Mesenchymal stem cell (in vitro differentiated cells and primary cell): ENCODE measurements at regions not wholly inside any gene's neighbourhood (a gene's known extent, or its start where the extent isn't known, plus 50 kb on each side); places are given as distances from the start of the nearest gene placed in this dataset.

Experiments used
- DNase-seq: peaks from one replicate; pipeline ENCODE4 v3.0.0-alpha.2; 2013
- H2AFZ ChIP-seq: one replicate; pipeline ENCODE4 v1.6.1; 2013; ENCODE audit warnings: low read depth, mild to moderate bottlenecking, control low read depth, inconsistent platforms, low read length, moderate library complexity
- H2AK5ac ChIP-seq: 2 replicates; pipeline ENCODE4 v1.6.1; 2013; ENCODE audit warnings: low read length, moderate library complexity, mild to moderate bottlenecking, inconsistent platforms; ENCODE audit not compliant: severe bottlenecking
- H2BK120ac ChIP-seq: one replicate; pipeline ENCODE4 v1.6.1; 2013; ENCODE audit warnings: low read depth, mild to moderate bottlenecking, inconsistent platforms, low read length, moderate library complexity
- H2BK12ac ChIP-seq, 2 experiments: one replicate each; pipeline ENCODE4 v1.6.1; 2013; ENCODE audit warnings: inconsistent platforms in 2 of 2, low read length in 2 of 2, mild to moderate bottlenecking in 2 of 2, moderate library complexity in 2 of 2, control low read depth in 1 of 2
- H2BK15ac ChIP-seq: one replicate; pipeline ENCODE4 v1.6.1; 2013; ENCODE audit warnings: mild to moderate bottlenecking, low read depth, inconsistent platforms; ENCODE audit not compliant: poor library complexity, severe bottlenecking
- H2BK5ac ChIP-seq: 2 replicates; pipeline ENCODE4 v1.6.1; 2013; ENCODE audit warnings: low read depth, mild to moderate bottlenecking, low read length, control low read depth, inconsistent platforms; ENCODE audit not compliant: poor library complexity, severe bottlenecking
- H3K14ac ChIP-seq, 2 experiments: one replicate each; pipeline ENCODE4 v1.6.1; 2013; ENCODE audit warnings: inconsistent platforms in 2 of 2, low read length in 2 of 2, control low read depth in 1 of 2, mild to moderate bottlenecking in 1 of 2, moderate library complexity in 1 of 2
- H3K18ac ChIP-seq, 2 experiments: one replicate each; pipeline ENCODE4 v1.6.1; 2013; ENCODE audit warnings: inconsistent platforms in 2 of 2, low read length in 2 of 2, control low read depth in 1 of 2, low read depth in 1 of 2, mild to moderate bottlenecking in 1 of 2
- H3K23ac ChIP-seq, 2 experiments: one replicate each; pipeline ENCODE4 v1.6.1; 2013; ENCODE audit warnings: inconsistent platforms in 2 of 2, low read length in 2 of 2, mild to moderate bottlenecking in 2 of 2, moderate library complexity in 2 of 2, control low read depth in 1 of 2
- H3K27ac ChIP-seq: 2 replicates; pipeline ENCODE4 v1.5.1; 2013; ENCODE audit warnings: mild to moderate bottlenecking, moderate library complexity, low read length, control low read depth, inconsistent platforms; ENCODE audit not compliant: poor library complexity, severe bottlenecking
- H3K27me3 ChIP-seq, 2 experiments: 2 replicates each; pipeline versions ENCODE4 v1.6.1 to v1.7.0; 2013; ENCODE audit warnings: low read length in 2 of 2, mild to moderate bottlenecking in 2 of 2, moderate library complexity in 2 of 2, control low read depth in 1 of 2, inconsistent platforms in 1 of 2; ENCODE audit not compliant: control insufficient read depth in 1 of 2, insufficient read depth in 1 of 2
- H3K36me3 ChIP-seq, 2 experiments: 2 replicates each; pipeline versions ENCODE4 v1.6.1 to v1.7.0; 2013; ENCODE audit warnings: low read length in 2 of 2, control low read depth in 1 of 2, inconsistent platforms in 1 of 2, low read depth in 1 of 2, mild to moderate bottlenecking in 1 of 2; ENCODE audit not compliant: insufficient read depth in 2 of 2, control insufficient read depth in 1 of 2
- H3K4ac ChIP-seq, 2 experiments: one replicate each; pipeline ENCODE4 v1.6.1; 2013; ENCODE audit warnings: inconsistent platforms in 2 of 2, low read length in 2 of 2, mild to moderate bottlenecking in 2 of 2, moderate library complexity in 2 of 2, control low read depth in 1 of 2, low read depth in 1 of 2
- H3K4me1 ChIP-seq: 2 replicates; pipeline ENCODE4 v1.6.1; 2013; ENCODE audit warnings: low read depth, low read length, control low read depth; ENCODE audit not compliant: control insufficient read depth, insufficient read depth
- H3K4me2 ChIP-seq: 2 replicates; pipeline ENCODE4 v1.6.1; 2013; ENCODE audit warnings: low read length, mild to moderate bottlenecking, inconsistent platforms; ENCODE audit not compliant: poor library complexity, severe bottlenecking
- H3K4me3 ChIP-seq, 2 experiments: 2 replicates each; pipeline versions ENCODE4 v1.5.1 to v1.7.0; 2013; ENCODE audit warnings: low read length in 2 of 2, mild to moderate bottlenecking in 2 of 2, control low read depth in 1 of 2, low read depth in 1 of 2; ENCODE audit not compliant: insufficient read depth in 1 of 2
- H3K79me1 ChIP-seq: replicated peaks from 2 replicates; pipeline ENCODE4 v1.6.1; 2013; ENCODE audit warnings: mild to moderate bottlenecking, control low read depth, low read length, inconsistent platforms; ENCODE audit not compliant: poor library complexity, severe bottlenecking
- H3K9ac ChIP-seq: 2 replicates; pipeline ENCODE4 v1.7.0; 2013; ENCODE audit warnings: mild to moderate bottlenecking, low read length, moderate library complexity
- H3K9me3 ChIP-seq: 2 replicates; pipeline ENCODE4 v1.7.0; 2013; ENCODE audit warnings: mild to moderate bottlenecking, low read length; ENCODE audit not compliant: control insufficient read depth
- H4K8ac ChIP-seq: one replicate; pipeline ENCODE4 v1.6.1; 2013; ENCODE audit warnings: inconsistent platforms, mild to moderate bottlenecking, low read length, moderate library complexity
- H4K91ac ChIP-seq: one replicate; pipeline ENCODE4 v1.6.1; 2013; ENCODE audit warnings: mild to moderate bottlenecking, low read length, inconsistent platforms
- WGBS: methylation state at CpG from one replicate; pipeline ENCODE4 v1.1.7; 2013; ENCODE audit warnings: mixed read lengths; 5-methylcytosine and 5-hydroxymethylcytosine counted together

GRCh38 chr5:143534761-143535154 is 131.3 kb upstream of the NR3C1 start:
- no peak overlapping the region for H3K23ac ChIP-seq
- DNase-seq = no peak
- H2BK120ac ChIP-seq = no peak overlapping the region
- H3K36me3 ChIP-seq = no peaks in the 10 kb centered on the region
- WGBS = 97% methylated on average over 5 of the region's 6 CpGs
- H3K4me3 ChIP-seq = no peak overlapping the region
- no peak overlapping the region for H3K18ac ChIP-seq
- no peak overlapping the region for H2AK5ac ChIP-seq
- H3K9ac ChIP-seq = no peak overlapping the region
- no peak overlapping the region for H2BK15ac ChIP-seq
- H3K79me1 ChIP-seq = no peaks in the 10 kb centered on the region
- H3K4ac ChIP-seq = no peak overlapping the region
- H3K27me3 ChIP-seq = no peaks in the 10 kb centered on the region
- no peak overlapping the region for H4K8ac ChIP-seq
- H3K4me2 ChIP-seq = no peak overlapping the region
- no peak overlapping the region for H4K91ac ChIP-seq
- H3K9me3 ChIP-seq = peaks cover 14% of the 10 kb centered on the region
- H2AFZ ChIP-seq = no peak overlapping the region
- H3K27ac ChIP-seq = no peak overlapping the region
- no peak overlapping the region for H2BK12ac ChIP-seq
- H2BK5ac ChIP-seq = no peak overlapping the region
- peak overlapping the region in 1 of 2 experiments; percentile 44 for H3K14ac ChIP-seq
- H3K4me1 ChIP-seq = peaks cover 4% of the 10 kb centered on the region

- 95% methylated on average over 2 of the region's 3 CpGs for WGBS
- H3K14ac ChIP-seq = no peak overlapping the region
- no peaks in the 10 kb centered on the region for H3K27me3 ChIP-seq
- no peak overlapping the region for H3K4ac ChIP-seq
- H3K36me3 ChIP-seq = no peaks in the 10 kb centered on the region
- no peak overlapping the region for H3K9ac ChIP-seq
- H3K4me2 ChIP-seq = no peak overlapping the region
- no peak overlapping the region for H2BK120ac ChIP-seq
- H4K8ac ChIP-seq = no peak overlapping the region
- peaks cover 8% of the 10 kb centered on the region for H3K9me3 ChIP-seq
- no peak overlapping the region for H4K91ac ChIP-seq
- no peak overlapping the region for H3K18ac ChIP-seq
- H2AFZ ChIP-seq = no peak overlapping the region
- peaks cover 4% of the 10 kb centered on the region for H3K4me1 ChIP-seq
- no peak overlapping the region for H2BK15ac ChIP-seq
- H3K4me3 ChIP-seq = no peak overlapping the region
- no peaks in the 10 kb centered on the region for H3K79me1 ChIP-seq
- no peak overlapping the region for H2AK5ac ChIP-seq
- no peak overlapping the region for H2BK5ac ChIP-seq
- no peak overlapping the region for H3K23ac ChIP-seq
- no peak overlapping the region for H3K27ac ChIP-seq
- H2BK12ac ChIP-seq = peak overlapping the region in 1 of 2 experiments; percentile 64
- no peak for DNase-seq
Observed at GRCh38 chr5:143533978-143534760, 130.7 kb upstream of the NR3C1 start.

GRCh38 chr5:143533475-143533874 is 130.0 kb upstream of the NR3C1 start:
- Histone ChIP-seq H2AFZ (no peak overlapping the region), H2BK5ac (no peak overlapping the region), H2BK15ac (no peak overlapping the region), H3K4ac (no peak overlapping the region), H2BK12ac (no peak overlapping the region), H3K79me1 (no peaks in the 10 kb centered on the region), H3K4me3 (no peak overlapping the region), H3K4me2 (no peak overlapping the region), H3K9me3 (peaks cover 1% of the 10 kb centered on the region), H2AK5ac (no peak overlapping the region), H3K14ac (no peak overlapping the region), H3K36me3 (no peaks in the 10 kb centered on the region), H3K4me1 (peaks cover 4% of the 10 kb centered on the region), H3K27ac (no peak overlapping the region), H3K23ac (no peak overlapping the region), H4K91ac (no peak overlapping the region), H3K18ac (no peak overlapping the region), H4K8ac (no peak overlapping the region), H2BK120ac (no peak overlapping the region), H3K9ac (no peak overlapping the region), H3K27me3 (no peaks in the 10 kb centered on the region)
- no peak for DNase-seq
- 78% methylated on average over 3 of the region's 3 CpGs for WGBS

GRCh38 chr5:143527808-143528207 is 124.3 kb upstream of the NR3C1 start:
- no peaks in the 10 kb centered on the region for H3K79me1 ChIP-seq
- 76% methylated on average over 4 of the region's 4 CpGs for WGBS
- no peak overlapping the region for H2BK120ac ChIP-seq
- H4K91ac ChIP-seq = no peak overlapping the region
- H3K27me3 ChIP-seq = no peaks in the 10 kb centered on the region
- H3K18ac ChIP-seq = no peak overlapping the region
- H2BK15ac ChIP-seq = peak overlapping the region; percentile 60
- no peak overlapping the region for H2AFZ ChIP-seq
- no peak overlapping the region for H2BK5ac ChIP-seq
- no peak overlapping the region for H3K23ac ChIP-seq
- H3K36me3 ChIP-seq = no peaks in the 10 kb centered on the region
- no peaks in the 10 kb centered on the region for H3K9me3 ChIP-seq
- peak overlapping the region in 1 of 2 experiments; percentile 10 for H2BK12ac ChIP-seq
- no peak overlapping the region for H3K14ac ChIP-seq
- H3K27ac ChIP-seq = no peak overlapping the region
- no peak overlapping the region for H3K4me2 ChIP-seq
- no peak overlapping the region for H3K4me3 ChIP-seq
- no peak overlapping the region for H3K9ac ChIP-seq
- DNase-seq = peak; percentile 33
- H3K4ac ChIP-seq = no peak overlapping the region
- H2AK5ac ChIP-seq = peak overlapping the region; percentile 31
- H3K4me1 ChIP-seq = peaks cover 2% of the 10 kb centered on the region
- no peak overlapping the region for H4K8ac ChIP-seq
